ENCODE measurements at regions not wholly inside any gene's neighbourhood (a gene's known extent, or its start where the extent isn't known, plus 50 kb on each side); places are given as distances from the start of the nearest gene placed in this dataset.

GRCh38 chr13:22226086-22226485 lies 555.2 kb downstream of the FGF9 start:
- no peak for DNase-seq (ENCODE audit: low read depth in 2 of 2)

- no peak for DNase-seq (ENCODE audit: low read depth in 2 of 2)
Observed at GRCh38 chr13:22227895-22228294, 557.0 kb downstream of the FGF9 start.

GRCh38 chr13:22229916-22230315 lies 559.0 kb downstream of the FGF9 start:
- DNase-seq (ENCODE audit: low read depth in 2 of 2): no peak

- DNase-seq (ENCODE audit: low read depth in 2 of 2): no peak
Observed at GRCh38 chr13:22232186-22232585, 561.3 kb downstream of the FGF9 start.

- no peak for DNase-seq (ENCODE audit: low read depth in 2 of 2)
Observed at GRCh38 chr13:22235285-22235949, 564.5 kb downstream of the FGF9 start.

- no peak for DNase-seq (ENCODE audit: low read depth in 2 of 2)
Observed at GRCh38 chr13:22235950-22236290, 565.0 kb downstream of the FGF9 start.

GRCh38 chr13:22238269-22238668 lies 567.4 kb downstream of the FGF9 start:
- no peak for DNase-seq (ENCODE audit: low read depth in 2 of 2)

GRCh38 chr13:22240716-22241115 lies 569.8 kb downstream of the FGF9 start:
- DNase-seq (ENCODE audit: low read depth in 2 of 2): no peak

- no peak for DNase-seq (ENCODE audit: low read depth in 2 of 2)
Observed at GRCh38 chr13:22243469-22244163, 572.7 kb downstream of the FGF9 start.

- DNase-seq (ENCODE audit: low read depth in 2 of 2): no peak
Observed at GRCh38 chr13:22252281-22252830, 581.5 kb downstream of the FGF9 start.

- DNase-seq (ENCODE audit: low read depth in 2 of 2): no peak
Observed at GRCh38 chr13:22253107-22253506, 582.2 kb downstream of the FGF9 start.

GRCh38 chr13:22256111-22256639 lies 585.3 kb downstream of the FGF9 start:
- DNase-seq (ENCODE audit: low read depth in 2 of 2): no peak

GRCh38 chr13:22262001-22262885 lies 591.4 kb downstream of the FGF9 start:
- DNase-seq (ENCODE audit: low read depth in 2 of 2): no peak

GRCh38 chr13:22263185-22263584 lies 592.3 kb downstream of the FGF9 start:
- no peak for DNase-seq (ENCODE audit: low read depth in 2 of 2)

GRCh38 chr13:22265563-22265962 lies 594.7 kb downstream of the FGF9 start:
- no peak for DNase-seq (ENCODE audit: low read depth in 2 of 2)

- no peak for DNase-seq (ENCODE audit: low read depth in 2 of 2)
Observed at GRCh38 chr13:22270881-22271280, 600.0 kb downstream of the FGF9 start.

- DNase-seq (ENCODE audit: low read depth in 2 of 2): no peak
Observed at GRCh38 chr13:22271903-22272302, 601.0 kb downstream of the FGF9 start.

GRCh38 chr13:22275393-22275792 lies 604.5 kb downstream of the FGF9 start:
- DNase-seq (ENCODE audit: low read depth in 2 of 2): no peak

- DNase-seq (ENCODE audit: low read depth in 2 of 2): no peak
Observed at GRCh38 chr13:22276616-22277015, 605.7 kb downstream of the FGF9 start.

GRCh38 chr13:22278336-22278929 lies 607.6 kb downstream of the FGF9 start:
- peak; percentile 45 to 55 for DNase-seq (ENCODE audit: low read depth in 2 of 2)

GRCh38 chr13:22285867-22286266 lies 615.0 kb downstream of the FGF9 start:
- DNase-seq (ENCODE audit: low read depth in 2 of 2): no peak

GRCh38 chr13:22286338-22286737 lies 615.5 kb downstream of the FGF9 start:
- no peak for DNase-seq (ENCODE audit: low read depth in 2 of 2)

Measured in activated CD4-positive, alpha-beta T cell treated with anti-CD3 and anti-CD28 coated beads for 24 hours (primary cell).